PC-3 (cell line): ENCODE measurements at regions not wholly inside any gene's neighbourhood (a gene's known extent, or its start where the extent isn't known, plus 50 kb on each side); places are given as distances from the start of the nearest gene placed in this dataset.

Experiments used
- ATAC-seq: fragments of 200-7000 bp; cut with Tn5 transposase; 2 replicates; pipeline ENCODE4 v1.9.1; 2020; ENCODE audit warnings: mild to moderate bottlenecking, moderate library complexity
- BruUV-seq: library from RNA; stranded (reverse); fragments of 400-500 nt; replicated peaks from 2 replicates; lab custom pipeline; 2021; lab: Mats Ljungman, UMichigan
- CTCF ChIA-PET: fragments of 300-600 bp; sonication (Branson Sonifier 250); formaldehyde crosslinking; loops from one replicate; lab custom pipeline; 2022; ENCODE audit warnings: antibody characterized with exemption; lab: Charles Lee
- POLR2A ChIA-PET: fragments of 300-600 bp; sonication (Branson Sonifier 250); formaldehyde crosslinking; loops from one replicate; lab custom pipeline; 2022; ENCODE audit warnings: antibody characterized with exemption; ENCODE audit not compliant: unreplicated experiment; lab: Charles Lee
- DNase-seq: peaks from one replicate; pipeline ENCODE4 v3.0.0-alpha.2; 2015
- H2AFZ ChIP-seq: fragments of 300-600 bp; sonication (generic); 2 replicates; pipeline ENCODE4 v1.6.0; 2016; ENCODE audit warnings: antibody characterized with exemption, low read length
- H3F3A ChIP-seq: fragments of 300-600 bp; sonication (generic); one replicate; pipeline ENCODE4 v1.6.0; 2017; ENCODE audit warnings: antibody characterized with exemption, low read length, control low read depth, mild to moderate bottlenecking; ENCODE audit not compliant: unreplicated experiment
- H3K27ac ChIP-seq: fragments of 300-600 bp; sonication (generic); 2 replicates; pipeline ENCODE4 v1.5.1; 2016; ENCODE audit warnings: mild to moderate bottlenecking, low read length
- H3K27me3 ChIP-seq: fragments of 300-600 bp; sonication (generic); 2 replicates; pipeline ENCODE4 v1.6.1; 2016; ENCODE audit warnings: low read length, mixed read lengths
- H3K36me3 ChIP-seq: fragments of 300-600 bp; sonication (generic); 2 replicates; pipeline ENCODE4 v1.6.1; 2016; ENCODE audit warnings: low read depth, mixed run types, low read length, mixed read lengths
- H3K4me1 ChIP-seq: fragments of 300-600 bp; sonication (generic); 2 replicates; pipeline ENCODE4 v1.5.1; 2016; ENCODE audit warnings: low read length; ENCODE audit not compliant: insufficient read depth
- H3K4me2 ChIP-seq: fragments of 300-600 bp; sonication (generic); 2 replicates; pipeline ENCODE4 v1.6.0; 2016; ENCODE audit warnings: low read length
- H3K4me3 ChIP-seq: fragments of 300-600 bp; sonication (generic); 2 replicates; pipeline ENCODE4 v1.5.1; 2016; ENCODE audit warnings: mild to moderate bottlenecking, low read length, mixed read lengths
- H3K79me2 ChIP-seq: fragments of 300-600 bp; sonication (generic); 2 replicates; pipeline ENCODE4 v1.6.1; 2017; ENCODE audit warnings: low read length, mixed read lengths
- H3K9ac ChIP-seq: fragments of 300-600 bp; sonication (generic); 2 replicates; pipeline ENCODE4 v1.6.0; 2016; ENCODE audit warnings: mild to moderate bottlenecking, low read length
- H3K9me2 ChIP-seq: fragments of 300-600 bp; sonication (generic); replicated peaks from 2 replicates; pipeline ENCODE4 v1.6.1; 2016; ENCODE audit warnings: mixed run types, low read length, mixed read lengths
- H3K9me3 ChIP-seq: fragments of 300-600 bp; sonication (generic); 2 replicates; pipeline ENCODE4 v1.6.1; 2016; ENCODE audit warnings: low read length, mixed read lengths
- H4K20me1 ChIP-seq: fragments of 300-600 bp; sonication (generic); 2 replicates; pipeline ENCODE4 v1.6.1; 2016; ENCODE audit warnings: low read length, mixed read lengths
- CTCF ChIP-seq: fragments of 300-600 bp; sonication (generic); conservative IDR thresholded peaks from 2 replicates; pipeline ENCODE4 v1.5.1; 2017; ENCODE audit warnings: antibody characterized with exemption, low read depth, mild to moderate bottlenecking, low read length
- EZH2 ChIP-seq: fragments of 300-600 bp; sonication (generic); IDR thresholded peaks from one replicate; pipeline ENCODE4 v1.6.1; 2017; ENCODE audit warnings: antibody characterized with exemption, mild to moderate bottlenecking, low read length; ENCODE audit not compliant: unreplicated experiment
- EZH2phosphoT487 ChIP-seq: fragments of 300-600 bp; sonication (generic); IDR thresholded peaks from 2 replicates; pipeline ENCODE4 v1.6.1; 2018; ENCODE audit warnings: mild to moderate bottlenecking, antibody characterized with exemption, low read length, borderline replicate concordance
- intact Hi-C: fragments of 100-400 bp; cut with micrococcal nuclease; formaldehyde crosslinking; loops from 2 replicates; pipeline ENCODE4 v1.9.0; 2023

- Histone ChIP-seq H3K27ac (no peak overlapping the region), H3K36me3 (no peaks in the 10 kb centered on the region), H3F3A (no peaks in the 10 kb centered on the region), H3K4me2 (no peak overlapping the region), H3K9me3 (peaks cover 11% of the 10 kb centered on the region; the same call in 1 of the 2 replicates), H4K20me1 (no peaks in the 10 kb centered on the region), H2AFZ (no peak overlapping the region), H3K27me3 (peaks cover 28% of the 10 kb centered on the region), H3K4me1 (no peaks in the 10 kb centered on the region), H3K9me2 (no peaks in the 10 kb centered on the region), H3K4me3 (no peak overlapping the region), H3K79me2 (no peaks in the 10 kb centered on the region), H3K9ac (no peak overlapping the region)
- POLR2A ChIA-PET: no interaction called here
- TF ChIP-seq CTCF: no peak
- TF ChIP-seq EZH2: no peak
- no peak for TF ChIP-seq EZH2phosphoT487
- no TSS peak for BruUV-seq
- intact Hi-C loops: no loop called here
- CTCF ChIA-PET: no interaction called here
- ATAC-seq (no peak), DNase-seq (no peak)
Observed at GRCh38 chr11:134836561-134836960, 424.5 kb upstream of the B3GAT1 start.

DNA sequence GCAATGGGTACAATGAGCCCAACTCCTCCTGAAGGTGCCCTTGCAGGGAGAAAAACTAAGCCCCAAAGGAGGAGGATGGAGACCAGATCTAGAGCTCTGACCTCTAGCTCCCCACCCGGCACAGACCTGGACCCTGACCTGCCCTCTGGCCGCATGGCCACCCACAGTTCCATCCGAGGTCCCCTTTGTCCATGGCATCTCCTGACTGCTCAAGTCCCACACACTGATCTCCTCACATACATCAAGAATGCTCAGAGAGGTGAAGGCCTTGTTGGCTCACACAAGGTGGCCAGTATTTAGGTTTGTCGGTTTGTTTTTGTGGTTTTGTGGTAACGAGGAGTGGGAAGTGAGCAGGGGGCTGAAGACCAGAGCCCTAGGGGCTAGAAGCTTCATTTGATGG, 423.5 kb upstream of the B3GAT1 start:
- Histone ChIP-seq H2AFZ (no peak overlapping the region), H3K4me2 (no peak overlapping the region), H3K9ac (no peak overlapping the region), H3K27ac (no peak overlapping the region), H3K9me3 (peaks cover 11% of the 10 kb centered on the region; the same call in 1 of the 2 replicates), H3K79me2 (no peaks in the 10 kb centered on the region), H4K20me1 (no peaks in the 10 kb centered on the region), H3K4me1 (no peaks in the 10 kb centered on the region), H3K36me3 (no peaks in the 10 kb centered on the region), H3K4me3 (no peak overlapping the region), H3K27me3 (peaks cover 22% of the 10 kb centered on the region; the same call in 1 of the 2 replicates), H3K9me2 (no peaks in the 10 kb centered on the region), H3F3A (no peaks in the 10 kb centered on the region)
- ChIA-PET CTCF (no interaction called here), POLR2A (no interaction called here)
- no peak for ATAC-seq
- BruUV-seq: no TSS peak
- TF ChIP-seq CTCF (no peak), EZH2phosphoT487 (no peak), EZH2 (no peak)
- intact Hi-C loops: no loop called here
- DNase-seq: no peak

GRCh38 chr11:134830312-134830711, 418.3 kb upstream of the B3GAT1 start:
- Histone ChIP-seq H3K27ac (no peak overlapping the region), H3K4me2 (no peak overlapping the region), H3K9me2 (no peaks in the 10 kb centered on the region), H3K4me3 (no peak overlapping the region), H3K9ac (no peak overlapping the region), H3K4me1 (no peaks in the 10 kb centered on the region), H3K9me3 (peaks cover 21% of the 10 kb centered on the region; the same call in 1 of the 2 replicates), H3K36me3 (no peaks in the 10 kb centered on the region), H2AFZ (no peak overlapping the region), H3F3A (no peaks in the 10 kb centered on the region), H4K20me1 (no peaks in the 10 kb centered on the region), H3K27me3 (0 out of 2 replicates have a peak, but pooled peaks cover 4% of the 10 kb centered on the region), H3K79me2 (no peaks in the 10 kb centered on the region)
- TF ChIP-seq EZH2phosphoT487 (no peak), EZH2 (no peak), CTCF (no peak)
- CTCF ChIA-PET: no interaction called here
- intact Hi-C loops: no loop called here
- POLR2A ChIA-PET: no interaction called here
- BruUV-seq: no TSS peak
- ATAC-seq (no peak), DNase-seq (no peak)
